HG03378 (cell line): ENCODE measurements at regions not wholly inside any gene's neighbourhood (a gene's known extent, or its start where the extent isn't known, plus 50 kb on each side); places are given as distances from the start of the nearest gene placed in this dataset.
"Not testable (repeated sequence)": the region's sequence is repeated elsewhere in the genome, so short reads cannot be mapped to it uniquely, and the experiment has no call there.

Source experiments
- ATAC-seq: cut with Tn5 transposase; IDR thresholded peaks from one replicate; pipeline ENCODE4 v1.9.1; 2021; ENCODE audit warnings: mild to moderate bottlenecking, moderate library complexity; ENCODE audit not compliant: unreplicated experiment

- ATAC-seq, result no peak
Measured at GRCh38 chr6:133046576-133046975, 194.6 kb upstream of the EYA4 start.

GRCh38 chr6:133047065-133047665, 194.0 kb upstream of the EYA4 start:
- ATAC-seq, result no peak

- no peak for ATAC-seq
Measured at GRCh38 chr6:133047706-133048105, 193.5 kb upstream of the EYA4 start.

DNA sequence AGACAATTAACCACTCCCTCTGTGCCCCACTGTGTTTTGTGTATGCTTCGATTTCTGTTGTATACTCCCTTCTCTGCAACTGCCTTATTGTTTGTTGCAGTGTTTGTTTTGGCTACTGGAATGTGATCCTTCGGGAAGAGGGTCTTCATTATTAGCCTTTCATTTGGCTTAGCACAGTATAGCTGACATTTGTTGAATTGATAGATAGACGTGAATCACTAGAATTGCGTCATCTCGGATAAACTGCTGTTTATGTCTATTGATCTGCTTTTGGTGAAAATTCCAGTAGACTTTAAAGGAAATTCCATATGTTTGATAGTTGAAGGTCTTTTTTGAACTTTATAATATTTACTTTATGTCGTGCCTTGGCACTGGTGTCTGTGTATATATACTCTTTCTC, 189.9 kb upstream of the EYA4 start:
- ATAC-seq, result no peak

- ATAC-seq, result no peak
Measured at GRCh38 chr6:133052465-133052864, 188.7 kb upstream of the EYA4 start.

GRCh38 chr6:133055441-133055966, 185.7 kb upstream of the EYA4 start:
- ATAC-seq, result no peak

- no peak for ATAC-seq
Measured at GRCh38 chr6:133057352-133057751, 183.8 kb upstream of the EYA4 start.

DNA sequence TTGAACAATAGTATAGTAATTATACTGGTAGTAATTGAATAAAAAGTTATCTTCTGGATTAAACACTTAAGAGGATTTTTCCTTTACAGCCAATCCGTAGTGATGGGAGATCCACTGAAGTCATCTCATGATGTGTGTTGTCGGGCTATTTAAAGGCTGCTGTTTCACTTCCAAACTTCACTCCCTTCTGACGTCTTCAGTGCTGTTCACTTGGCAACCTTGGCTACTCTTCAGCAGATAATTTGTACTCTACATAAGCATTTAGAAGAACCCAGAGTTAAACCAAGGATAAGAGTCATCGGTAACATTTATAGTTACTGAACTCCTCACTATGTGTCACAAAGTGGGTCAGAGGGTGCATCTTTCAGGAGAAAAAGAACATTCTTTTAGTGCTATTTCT, 179.1 kb upstream of the EYA4 start:
- ATAC-seq, result no peak

DNA sequence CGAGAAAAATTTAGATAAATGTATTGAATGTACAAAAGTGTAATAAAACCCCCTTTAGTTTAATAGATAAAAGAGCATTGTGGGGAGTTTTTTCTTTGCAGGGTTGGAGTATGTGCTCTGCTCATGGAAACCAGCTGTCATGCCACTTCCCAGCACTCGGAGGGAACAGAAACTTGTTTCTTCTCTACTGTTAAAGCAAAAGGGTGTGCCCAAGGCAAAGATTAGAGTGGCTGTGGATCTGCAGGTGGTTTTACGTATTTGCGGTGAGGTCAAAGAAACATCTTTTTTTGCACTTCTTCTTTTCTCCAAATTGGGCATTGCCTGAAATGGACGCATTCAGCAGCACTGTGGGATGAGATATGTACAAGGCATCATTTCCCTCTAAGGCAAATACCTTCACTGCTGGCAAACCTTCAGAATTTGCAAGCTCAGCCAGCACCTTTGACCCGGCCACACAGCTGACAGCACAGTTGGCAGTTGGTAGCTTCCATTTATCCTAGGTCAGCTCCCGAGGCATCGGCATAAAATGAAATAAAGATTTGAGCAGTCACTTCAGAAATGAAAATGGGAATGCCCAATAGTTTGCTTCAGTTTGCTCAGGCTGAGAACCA, 178.4 kb upstream of the EYA4 start:
- ATAC-seq, result no peak

- no peak for ATAC-seq
Measured at GRCh38 chr6:133067960-133068359, 173.2 kb upstream of the EYA4 start.

GRCh38 chr6:133070410-133071043, 170.6 kb upstream of the EYA4 start:
- ATAC-seq, result no peak

GRCh38 chr6:133079901-133080300, 161.3 kb upstream of the EYA4 start:
- ATAC-seq, result no peak

GRCh38 chr6:133083248-133083967, 157.7 kb upstream of the EYA4 start:
- no peak for ATAC-seq

- no peak for ATAC-seq
Measured at GRCh38 chr6:133085471-133085870, 155.7 kb upstream of the EYA4 start.

- no peak for ATAC-seq
Measured at GRCh38 chr6:133085896-133086295, 155.3 kb upstream of the EYA4 start.

DNA sequence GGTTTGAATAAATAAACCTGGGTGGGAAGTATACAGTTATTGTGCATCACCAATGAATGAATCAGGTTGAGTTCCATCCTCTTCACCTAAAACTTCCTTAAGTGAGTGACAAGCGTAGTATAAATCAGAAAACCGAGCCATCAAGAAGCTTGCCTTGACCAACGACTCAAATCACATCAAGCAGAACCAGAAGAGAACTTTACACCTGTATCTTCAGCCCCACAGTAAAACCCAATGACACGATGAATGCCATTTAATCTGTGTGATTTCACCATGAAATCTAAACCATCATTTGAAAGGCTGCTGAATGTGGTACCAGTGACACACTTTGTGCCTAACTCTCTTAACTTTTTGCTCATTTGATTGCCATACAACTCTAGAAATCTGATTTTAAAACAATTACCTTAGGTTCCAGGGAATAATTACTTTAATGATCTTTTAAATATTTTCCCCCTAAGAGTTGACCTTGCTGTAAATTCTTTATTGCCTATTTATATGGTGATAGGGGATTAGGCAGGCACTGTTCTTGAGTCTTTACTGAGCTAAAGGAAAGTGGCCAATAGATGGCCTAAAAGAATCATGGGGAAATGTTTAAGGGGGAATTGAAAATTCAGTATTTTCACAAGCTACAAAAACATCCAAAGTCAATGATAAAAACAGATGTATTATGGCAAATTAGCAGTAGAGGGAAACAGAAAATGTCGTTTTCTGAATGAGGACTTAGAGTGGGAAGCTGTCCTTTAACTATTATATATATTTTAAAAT, 152.0 kb upstream of the EYA4 start:
- no peak for ATAC-seq

DNA sequence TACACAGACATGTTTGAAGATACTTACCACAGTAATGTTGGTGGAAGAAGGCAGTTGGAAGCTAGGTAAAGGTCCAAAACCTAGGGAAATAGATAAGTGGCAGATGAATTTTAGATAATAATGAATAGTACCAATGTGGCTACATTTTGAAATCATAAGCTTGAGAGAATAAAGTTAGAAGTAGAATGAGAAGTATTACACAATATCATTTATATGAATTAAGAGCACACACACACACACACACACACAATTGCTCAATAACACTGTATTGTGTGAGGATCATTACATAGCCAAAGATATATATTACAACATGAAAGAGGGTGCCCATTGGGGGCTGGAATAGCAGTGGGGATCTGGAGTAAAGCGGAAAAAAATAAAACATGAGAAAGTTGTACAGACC, 149.0 kb upstream of the EYA4 start:
- no peak for ATAC-seq

GRCh38 chr6:133092771-133093170, 148.4 kb upstream of the EYA4 start:
- no peak for ATAC-seq

- ATAC-seq, result not testable (repeated sequence)
Measured at GRCh38 chr6:133093211-133093610, 147.9 kb upstream of the EYA4 start.

GRCh38 chr6:133093956-133094355, 147.2 kb upstream of the EYA4 start:
- ATAC-seq, result no peak

- no peak for ATAC-seq
Measured at GRCh38 chr6:133097208-133097607, 143.9 kb upstream of the EYA4 start.
